ENCODE measurements at regions not wholly inside any gene's neighbourhood (a gene's known extent, or its start where the extent isn't known, plus 50 kb on each side); places are given as distances from the start of the nearest gene placed in this dataset.

DNA sequence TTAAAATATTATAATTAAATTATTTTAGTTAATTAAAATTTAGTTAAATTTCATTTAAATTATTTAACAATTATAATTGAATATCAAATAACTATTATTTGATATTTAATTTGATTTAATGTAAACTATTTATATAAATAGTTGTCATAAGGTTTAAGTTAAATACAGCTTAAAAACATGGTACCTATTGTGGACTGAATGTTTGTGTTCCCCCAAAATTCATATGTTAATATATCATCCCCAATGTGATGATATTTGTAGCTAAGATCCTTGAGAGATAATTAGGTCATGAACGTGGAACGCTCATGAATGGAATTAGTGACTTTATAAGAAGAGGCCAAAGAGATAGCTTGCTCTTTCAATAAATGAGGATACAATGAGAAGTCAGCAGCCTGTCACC lies 505.7 kb upstream of the LRATD1 start:
- peak; percentile 2 for DNase-seq
- no peak overlapping the region for H3K27ac ChIP-seq (ENCODE audit: low read length)
- no CpG with 5 or more reads among the region's 2 CpGs for WGBS (ENCODE audit: insufficient coverage)

DNA sequence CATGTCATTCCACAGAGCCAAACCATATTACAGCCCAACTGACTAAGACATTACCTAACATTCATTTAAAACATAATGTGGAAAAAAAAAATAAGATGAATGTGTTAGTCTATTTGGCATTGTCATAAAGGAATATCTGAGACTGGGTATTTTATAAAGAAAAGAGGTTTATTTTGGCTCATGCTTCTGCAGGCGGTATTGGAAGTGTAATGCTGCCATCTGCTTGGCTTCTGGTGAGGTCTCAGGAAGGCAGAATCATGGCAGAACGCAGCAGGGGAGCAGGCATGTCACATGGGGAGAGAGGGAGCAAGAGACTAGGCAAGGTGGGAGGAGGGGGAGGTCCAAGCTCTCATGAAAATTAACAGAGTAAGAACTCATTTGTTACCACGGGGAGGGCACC lies 504.8 kb upstream of the LRATD1 start:
- DNase-seq = peak; percentile 5
- no peaks in the 10 kb centered on the region for H3K4me1 ChIP-seq (ENCODE audit: control insufficient read depth, insufficient read depth, low read length)
- H3K4me3 ChIP-seq (ENCODE audit: low read length) = no peak overlapping the region
- H3K9me3 ChIP-seq (replicated peaks; ENCODE audit: control insufficient read depth, low read depth, low read length) = no peaks in the 10 kb centered on the region
- H3K27ac ChIP-seq (ENCODE audit: low read length) = no peak overlapping the region
- 55% methylated on average over 2 of the region's 3 CpGs for WGBS (ENCODE audit: insufficient coverage)
- no peaks in the 10 kb centered on the region for H3K36me3 ChIP-seq (ENCODE audit: control insufficient read depth, insufficient read depth, low read length)
- H3K27me3 ChIP-seq (ENCODE audit: control insufficient read depth, insufficient read depth, low read length) = no peaks in the 10 kb centered on the region

More for the DNA sequence above, 505.7 kb upstream of the LRATD1 start:
- Histone ChIP-seq H3K27me3 (ENCODE audit: control insufficient read depth, insufficient read depth, low read length) (no peaks in the 10 kb centered on the region), H3K36me3 (ENCODE audit: control insufficient read depth, insufficient read depth, low read length) (no peaks in the 10 kb centered on the region), H3K4me1 (ENCODE audit: control insufficient read depth, insufficient read depth, low read length) (no peaks in the 10 kb centered on the region), H3K9me3 (replicated peaks; ENCODE audit: control insufficient read depth, low read depth, low read length) (no peaks in the 10 kb centered on the region), H3K4me3 (ENCODE audit: low read length) (no peak overlapping the region)

DNA sequence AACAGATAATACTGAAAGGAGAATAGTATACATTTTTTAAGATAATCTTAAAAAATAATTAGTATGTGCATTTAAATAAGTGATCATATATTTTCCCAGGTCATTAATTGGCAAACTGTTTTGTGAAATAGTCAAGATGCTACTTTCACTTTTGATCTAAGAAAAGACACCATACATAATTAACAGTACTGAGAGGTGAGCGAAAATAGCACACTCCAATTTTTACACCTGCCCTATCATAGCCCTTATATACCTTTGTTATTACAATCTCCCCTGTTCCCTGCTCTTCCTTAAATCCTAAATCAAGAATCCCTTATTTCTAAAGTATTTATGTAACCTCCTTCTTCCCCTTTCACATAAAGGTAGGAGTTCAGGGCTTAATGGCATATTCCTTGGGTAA lies 500.1 kb upstream of the LRATD1 start:
- no CpG with 5 or more reads among the region's 1 CpG for WGBS (ENCODE audit: insufficient coverage)
- Histone ChIP-seq H3K27me3 (ENCODE audit: control insufficient read depth, insufficient read depth, low read length) (no peaks in the 10 kb centered on the region), H3K27ac (ENCODE audit: low read length) (no peak overlapping the region), H3K4me3 (ENCODE audit: low read length) (no peak overlapping the region), H3K9me3 (replicated peaks; ENCODE audit: control insufficient read depth, low read depth, low read length) (no peaks in the 10 kb centered on the region), H3K4me1 (ENCODE audit: control insufficient read depth, insufficient read depth, low read length) (no peaks in the 10 kb centered on the region), H3K36me3 (ENCODE audit: control insufficient read depth, insufficient read depth, low read length) (no peaks in the 10 kb centered on the region)
- no peak for DNase-seq

DNA sequence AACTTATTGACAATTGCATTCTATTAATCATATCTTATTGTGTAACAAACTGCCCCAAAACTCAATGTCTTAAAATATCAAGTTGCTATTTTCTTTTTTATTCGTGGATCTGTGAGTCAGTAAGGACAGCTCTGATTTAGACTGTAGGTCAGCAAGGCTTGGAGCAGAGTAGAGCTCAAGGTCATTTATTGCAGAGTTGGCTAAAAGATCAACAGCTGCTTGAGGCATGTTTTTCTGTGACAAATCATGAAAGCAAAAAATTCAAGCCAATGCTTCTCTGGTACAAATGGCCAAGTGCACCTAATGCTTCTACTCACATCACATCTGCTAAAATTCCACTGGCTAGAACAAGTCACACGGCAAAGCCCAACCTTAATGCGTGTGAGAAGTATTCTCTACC lies 497.7 kb upstream of the LRATD1 start:
- peak; percentile 79 for DNase-seq
- Histone ChIP-seq H3K4me3 (ENCODE audit: low read length) (no peak overlapping the region), H3K27me3 (ENCODE audit: control insufficient read depth, insufficient read depth, low read length) (no peaks in the 10 kb centered on the region), H3K9me3 (replicated peaks; ENCODE audit: control insufficient read depth, low read depth, low read length) (no peaks in the 10 kb centered on the region), H3K36me3 (ENCODE audit: control insufficient read depth, insufficient read depth, low read length) (no peaks in the 10 kb centered on the region), H3K4me1 (ENCODE audit: control insufficient read depth, insufficient read depth, low read length) (no peaks in the 10 kb centered on the region), H3K27ac (ENCODE audit: low read length) (peak overlapping the region; percentile 26)
- 67% methylated on average over 1 of the region's 3 CpGs for WGBS (ENCODE audit: insufficient coverage)

DNA sequence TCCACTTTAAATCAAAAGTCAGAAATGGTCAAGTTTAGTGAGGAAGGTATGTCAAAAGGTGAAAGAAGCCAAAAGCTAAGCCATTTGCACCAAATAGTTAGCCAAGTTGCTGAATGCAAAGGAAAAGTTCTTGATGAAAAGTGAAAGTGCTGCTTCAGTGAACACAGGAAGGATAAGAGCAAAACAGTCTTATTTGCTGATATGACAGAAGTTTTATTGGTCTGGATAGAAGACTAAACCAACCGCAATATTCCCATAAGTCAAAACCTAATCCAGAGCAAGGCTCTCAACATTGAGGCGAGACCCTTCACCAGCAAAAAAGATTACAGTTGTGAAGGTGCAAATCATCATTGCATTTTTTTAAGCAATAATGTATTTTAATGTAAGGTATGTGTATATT lies 496.5 kb upstream of the LRATD1 start:
- no peak for DNase-seq
- Histone ChIP-seq H3K27ac (ENCODE audit: low read length) (no peak overlapping the region), H3K9me3 (replicated peaks; ENCODE audit: control insufficient read depth, low read depth, low read length) (no peaks in the 10 kb centered on the region), H3K27me3 (ENCODE audit: control insufficient read depth, insufficient read depth, low read length) (no peaks in the 10 kb centered on the region), H3K4me1 (ENCODE audit: control insufficient read depth, insufficient read depth, low read length) (no peaks in the 10 kb centered on the region), H3K4me3 (ENCODE audit: low read length) (no peak overlapping the region), H3K36me3 (ENCODE audit: control insufficient read depth, insufficient read depth, low read length) (no peaks in the 10 kb centered on the region)
- WGBS (ENCODE audit: insufficient coverage) = no CpG with 5 or more reads among the region's 2 CpGs

DNA sequence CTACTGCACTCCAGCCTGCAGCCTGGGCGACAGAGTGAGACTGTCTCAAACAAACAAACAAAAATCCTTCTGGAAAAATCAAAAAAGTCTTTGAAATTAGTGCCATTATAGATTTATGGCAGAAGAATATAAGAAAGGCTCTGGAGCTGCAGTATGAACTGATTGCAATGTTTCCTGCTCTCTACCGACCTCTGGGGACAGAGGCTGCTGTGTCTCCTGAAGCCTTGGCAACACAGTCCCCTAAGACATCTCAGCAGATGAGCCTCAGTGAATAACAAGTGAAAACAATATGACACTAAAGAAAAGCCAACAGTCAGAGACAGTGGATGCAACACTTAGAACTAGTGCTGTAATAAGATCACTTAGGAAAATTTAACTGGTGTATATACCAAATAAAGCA lies 494.9 kb upstream of the LRATD1 start:
- H3K27ac ChIP-seq (ENCODE audit: low read length) = no peak overlapping the region
- DNase-seq = peak; percentile 18
- no CpG with 5 or more reads among the region's 2 CpGs for whole genome bisulfite sequencing (ENCODE audit: insufficient coverage)

DNA sequence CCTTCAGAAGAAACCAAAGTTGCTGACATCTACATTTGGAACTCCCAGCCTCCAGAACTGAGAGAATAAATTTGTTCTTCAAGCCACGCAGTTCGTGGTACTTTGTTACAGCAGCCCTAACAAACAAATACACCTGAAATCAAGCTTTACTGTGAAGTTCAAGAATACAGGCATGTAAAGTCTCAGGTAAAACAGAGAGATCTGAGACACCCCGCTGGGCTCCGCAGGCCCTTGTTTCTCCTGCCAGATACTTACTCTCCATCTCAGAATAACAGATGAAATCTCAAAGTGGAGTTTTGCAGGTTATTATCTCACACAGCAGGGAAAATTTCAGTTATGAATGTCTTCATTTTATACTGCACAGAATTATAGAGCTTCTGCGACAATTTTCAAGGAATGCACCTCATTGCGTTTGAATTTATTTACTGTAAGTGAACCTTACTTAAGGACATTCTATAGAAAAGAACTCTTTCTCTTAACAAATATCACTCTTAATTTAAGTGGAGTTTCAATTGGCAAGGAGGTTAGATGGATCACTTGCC lies 492.4 kb upstream of the LRATD1 start:
- Histone ChIP-seq H3K27ac (ENCODE audit: low read length) (no peak overlapping the region), H3K4me1 (ENCODE audit: control insufficient read depth, insufficient read depth, low read length) (no peaks in the 10 kb centered on the region), H3K9me3 (replicated peaks; ENCODE audit: control insufficient read depth, low read depth, low read length) (no peaks in the 10 kb centered on the region), H3K27me3 (ENCODE audit: control insufficient read depth, insufficient read depth, low read length) (no peaks in the 10 kb centered on the region), H3K36me3 (ENCODE audit: control insufficient read depth, insufficient read depth, low read length) (no peaks in the 10 kb centered on the region), H3K4me3 (ENCODE audit: low read length) (no peak overlapping the region)
- WGBS (ENCODE audit: insufficient coverage) = 50% methylated on average over 2 of the region's 6 CpGs
- DNase-seq = no peak

More for the DNA sequence above, 494.9 kb upstream of the LRATD1 start:
- Histone ChIP-seq H3K4me3 (ENCODE audit: low read length) (no peak overlapping the region), H3K4me1 (ENCODE audit: control insufficient read depth, insufficient read depth, low read length) (no peaks in the 10 kb centered on the region), H3K9me3 (replicated peaks; ENCODE audit: control insufficient read depth, low read depth, low read length) (no peaks in the 10 kb centered on the region), H3K27me3 (ENCODE audit: control insufficient read depth, insufficient read depth, low read length) (no peaks in the 10 kb centered on the region), H3K36me3 (ENCODE audit: control insufficient read depth, insufficient read depth, low read length) (no peaks in the 10 kb centered on the region)

DNA sequence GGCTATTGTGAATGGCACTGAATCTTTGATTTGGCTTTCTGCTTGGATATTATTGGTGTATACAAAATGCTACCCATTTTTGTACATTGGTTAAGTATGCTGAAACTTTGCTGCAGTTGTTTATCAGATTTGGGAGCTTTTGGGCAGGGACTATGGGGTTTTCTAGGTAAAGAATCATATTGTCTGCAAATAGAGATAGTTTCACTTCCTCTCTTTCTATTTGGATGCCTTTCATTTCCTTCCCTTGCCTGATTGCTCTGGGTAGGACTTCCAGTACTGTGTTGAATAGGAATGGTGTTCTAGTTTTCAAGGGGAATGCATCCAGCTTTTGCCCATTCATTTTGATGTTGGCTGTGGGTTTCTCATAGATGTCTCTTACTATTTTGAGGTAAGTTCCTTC lies 489.1 kb upstream of the LRATD1 start:
- DNase-seq = no peak
- Histone ChIP-seq H3K27ac (ENCODE audit: low read length) (no peak overlapping the region), H3K27me3 (ENCODE audit: control insufficient read depth, insufficient read depth, low read length) (no peaks in the 10 kb centered on the region), H3K4me1 (ENCODE audit: control insufficient read depth, insufficient read depth, low read length) (no peaks in the 10 kb centered on the region), H3K9me3 (replicated peaks; ENCODE audit: control insufficient read depth, low read depth, low read length) (no peaks in the 10 kb centered on the region), H3K36me3 (ENCODE audit: control insufficient read depth, insufficient read depth, low read length) (no peaks in the 10 kb centered on the region), H3K4me3 (ENCODE audit: low read length) (no peak overlapping the region)

DNA sequence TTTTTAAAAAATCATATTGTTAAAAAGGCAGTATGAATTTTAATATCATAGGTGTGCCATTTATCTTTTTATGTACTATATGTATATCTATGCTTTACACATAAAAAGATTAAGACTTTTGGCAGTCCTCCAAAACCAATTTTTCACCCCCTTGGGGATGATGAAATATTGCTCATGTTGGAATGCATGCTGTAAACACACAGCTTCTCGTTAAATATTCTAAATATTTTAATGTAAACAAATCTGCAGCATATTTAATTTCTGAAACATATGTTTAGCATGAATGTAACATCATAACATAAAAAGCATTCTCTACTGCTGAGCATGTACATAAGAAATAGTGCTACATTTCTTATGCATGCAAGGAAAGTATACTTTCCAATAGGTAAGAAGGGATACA lies 484.3 kb upstream of the LRATD1 start:
- H3K27me3 ChIP-seq (ENCODE audit: control insufficient read depth, insufficient read depth, low read length) = no peaks in the 10 kb centered on the region
- no peaks in the 10 kb centered on the region for H3K36me3 ChIP-seq (ENCODE audit: control insufficient read depth, insufficient read depth, low read length)
- H3K9me3 ChIP-seq (replicated peaks; ENCODE audit: control insufficient read depth, low read depth, low read length) = no peaks in the 10 kb centered on the region
- WGBS (ENCODE audit: insufficient coverage) = no CpG with 5 or more reads among the region's 1 CpG
- H3K27ac ChIP-seq (ENCODE audit: low read length) = no peak overlapping the region
- no peaks in the 10 kb centered on the region for H3K4me1 ChIP-seq (ENCODE audit: control insufficient read depth, insufficient read depth, low read length)
- DNase-seq = peak; percentile 1
- H3K4me3 ChIP-seq (ENCODE audit: low read length) = no peak overlapping the region

DNA sequence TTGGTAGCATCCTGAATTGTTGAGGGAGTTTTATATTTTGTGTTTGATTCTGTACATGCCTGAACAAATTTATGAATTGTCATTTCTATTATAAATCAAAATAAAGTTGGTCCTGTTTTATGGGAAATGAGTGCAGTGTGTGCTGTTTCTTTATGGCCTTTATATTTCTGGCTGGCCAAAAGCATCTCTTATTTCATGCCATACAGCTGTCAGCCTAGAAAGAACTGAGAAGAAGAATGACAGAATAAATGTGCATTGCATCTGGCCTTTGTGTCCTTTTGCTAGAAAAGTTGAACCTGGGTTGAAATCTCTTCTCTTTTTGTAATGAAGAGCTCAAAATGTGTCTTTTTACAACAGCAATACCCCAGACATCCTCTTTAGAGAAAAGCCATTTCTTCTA lies 474.7 kb upstream of the LRATD1 start:
- no peak overlapping the region for H3K4me3 ChIP-seq (ENCODE audit: low read length)
- H3K27ac ChIP-seq (ENCODE audit: low read length) = peak overlapping the region; percentile 23
- DNase-seq = peak; percentile 73
- no peaks in the 10 kb centered on the region for H3K36me3 ChIP-seq (ENCODE audit: control insufficient read depth, insufficient read depth, low read length)
- no peaks in the 10 kb centered on the region for H3K4me1 ChIP-seq (ENCODE audit: control insufficient read depth, insufficient read depth, low read length)
- no peaks in the 10 kb centered on the region for H3K9me3 ChIP-seq (replicated peaks; ENCODE audit: control insufficient read depth, low read depth, low read length)
- no peaks in the 10 kb centered on the region for H3K27me3 ChIP-seq (ENCODE audit: control insufficient read depth, insufficient read depth, low read length)

DNA sequence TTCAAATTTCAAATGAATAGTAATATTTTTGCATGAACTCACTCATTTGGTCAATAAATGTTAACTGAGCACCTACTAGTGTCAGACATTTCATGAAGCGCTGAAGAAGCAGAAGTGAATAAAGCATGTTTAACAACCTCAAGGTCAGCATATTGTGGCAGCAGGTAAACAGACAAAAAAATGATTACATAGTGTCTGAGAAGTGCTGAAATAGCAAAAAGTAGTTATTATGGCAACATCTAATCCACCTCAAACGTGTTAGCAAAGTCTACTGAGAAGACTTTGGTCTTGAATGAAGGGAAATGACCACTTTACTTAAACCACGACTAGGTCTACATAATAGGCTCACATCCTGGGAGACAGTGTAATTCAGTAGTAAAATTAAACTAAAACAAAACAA lies 452.2 kb upstream of the LRATD1 start:
- Histone ChIP-seq H3K36me3 (ENCODE audit: control insufficient read depth, insufficient read depth, low read length) (no peaks in the 10 kb centered on the region), H3K27ac (ENCODE audit: low read length) (no peak overlapping the region), H3K4me1 (ENCODE audit: control insufficient read depth, insufficient read depth, low read length) (no peaks in the 10 kb centered on the region), H3K27me3 (ENCODE audit: control insufficient read depth, insufficient read depth, low read length) (no peaks in the 10 kb centered on the region), H3K9me3 (replicated peaks; ENCODE audit: control insufficient read depth, low read depth, low read length) (no peaks in the 10 kb centered on the region), H3K4me3 (ENCODE audit: low read length) (no peak overlapping the region)
- DNase-seq = no peak
- WGBS (ENCODE audit: insufficient coverage) = no CpG with 5 or more reads among the region's 3 CpGs
